Gastroesophageal sphincter (tissue), 4 donors: ENCODE measurements at regions not wholly inside any gene's neighbourhood (a gene's known extent, or its start where the extent isn't known, plus 50 kb on each side); places are given as distances from the start of the nearest gene placed in this dataset.

Experiments used
- ATAC-seq: fragments of 150-250 bp; one replicate; pipeline ENCODE4 v1.9.1; 2016; ENCODE audit warnings: mild to moderate bottlenecking, moderate library complexity
- H3K27ac ChIP-seq, 4 donors: fragments of 200-600 bp; sonication (generic) in 3 of 4; 1 replicate in 3 of 4; 2 replicates in 1 of 4; pipeline ENCODE4 v1.5.1; 2016 to 2019
- H3K27me3 ChIP-seq: fragments of 200-600 bp; sonication (generic); one replicate; pipeline ENCODE4 v1.5.1; 2019
- H3K36me3 ChIP-seq, 2 donors: fragments of 200-600 bp; sonication (generic); one replicate each; pipeline ENCODE4 v1.5.1; 2019; ENCODE audit warnings: control low read depth in 1 of 2
- H3K4me1 ChIP-seq, 3 donors: fragments of 200-600 bp; sonication (generic); 1 replicate in 2 of 3; 2 replicates in 1 of 3; pipeline ENCODE4 v1.5.1; 2016 to 2019; ENCODE audit warnings: control low read depth in 2 of 3
- H3K4me3 ChIP-seq, 2 donors: fragments of 200-600 bp; sonication (generic); one replicate each; pipeline ENCODE4 v1.5.1; 2019; ENCODE audit warnings: mild to moderate bottlenecking in 1 of 2, moderate library complexity in 1 of 2
- H3K9me3 ChIP-seq, 3 donors: fragments of 200-600 bp; sonication (generic); one replicate each; pipeline ENCODE4 v1.5.1; 2017 to 2019; ENCODE audit warnings: control low read depth in 2 of 3
- EP300 ChIP-seq: sonication (generic); formaldehyde crosslinking; IDR thresholded peaks from one replicate; pipeline ENCODE4 v1.6.1; 2017; ENCODE audit warnings: antibody characterized with exemption, mild to moderate bottlenecking
- POLR2A ChIP-seq, 2 donors: fragments of 450-650 bp; IDR thresholded peaks; one replicate each; pipeline ENCODE4 v1.6.1; 2017; ENCODE audit warnings: antibody characterized with exemption in 2 of 2, mild to moderate bottlenecking in 2 of 2, moderate library complexity in 1 of 2
- POLR2AphosphoS5 ChIP-seq: sonication (generic); formaldehyde crosslinking; IDR thresholded peaks from one replicate; pipeline ENCODE4 v1.6.1; 2017; ENCODE audit warnings: antibody characterized with exemption
- WGBS, 2 donors: methylation state at CpG; one replicate each; pipeline ENCODE4 v1.1.5; 2018; ENCODE audit warnings: low coverage in 1 of 2; 5-methylcytosine and 5-hydroxymethylcytosine counted together
- TF ChIP-seq, protein P1 (sequence below), 4 experiments: fragments of 200-600 bp in 2 of 4; fragments of 450-650 bp in 2 of 4; sonication (generic) in 1 of 4; IDR thresholded peaks; one replicate each; pipeline ENCODE4 v1.5.1; 2017 to 2019; ENCODE audit warnings: antibody characterized with exemption in 4 of 4, mild to moderate bottlenecking in 2 of 4, moderate library complexity in 2 of 4

GRCh38 chr16:86285421-86285820 lies 224.9 kb upstream of the FOXF1 start:
- TF ChIP-seq EP300 (no peak), POLR2AphosphoS5 (no peak), POLR2A (IDR thresholded peaks at IDR 0.05) (no peak)
- TF ChIP-seq, protein P1, sequence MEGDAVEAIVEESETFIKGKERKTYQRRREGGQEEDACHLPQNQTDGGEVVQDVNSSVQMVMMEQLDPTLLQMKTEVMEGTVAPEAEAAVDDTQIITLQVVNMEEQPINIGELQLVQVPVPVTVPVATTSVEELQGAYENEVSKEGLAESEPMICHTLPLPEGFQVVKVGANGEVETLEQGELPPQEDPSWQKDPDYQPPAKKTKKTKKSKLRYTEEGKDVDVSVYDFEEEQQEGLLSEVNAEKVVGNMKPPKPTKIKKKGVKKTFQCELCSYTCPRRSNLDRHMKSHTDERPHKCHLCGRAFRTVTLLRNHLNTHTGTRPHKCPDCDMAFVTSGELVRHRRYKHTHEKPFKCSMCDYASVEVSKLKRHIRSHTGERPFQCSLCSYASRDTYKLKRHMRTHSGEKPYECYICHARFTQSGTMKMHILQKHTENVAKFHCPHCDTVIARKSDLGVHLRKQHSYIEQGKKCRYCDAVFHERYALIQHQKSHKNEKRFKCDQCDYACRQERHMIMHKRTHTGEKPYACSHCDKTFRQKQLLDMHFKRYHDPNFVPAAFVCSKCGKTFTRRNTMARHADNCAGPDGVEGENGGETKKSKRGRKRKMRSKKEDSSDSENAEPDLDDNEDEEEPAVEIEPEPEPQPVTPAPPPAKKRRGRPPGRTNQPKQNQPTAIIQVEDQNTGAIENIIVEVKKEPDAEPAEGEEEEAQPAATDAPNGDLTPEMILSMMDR (IDR thresholded peaks at IDR 0.05): no peak
- peaks cover 50% of the 10 kb centered on the region for H3K27me3 ChIP-seq
- H3K9me3 ChIP-seq: no peaks in the 10 kb centered on the region
- H3K4me1 ChIP-seq: peaks cover 0 to 17% (median 6%) of the 10 kb centered on the region in 3 donors
- no peak overlapping the region for H3K4me3 ChIP-seq
- H3K27ac ChIP-seq: no peak overlapping the region
- ATAC-seq: no peak
- WGBS, 2 donors: 49% methylated on average over 2 of the region's 6 CpGs; no CpG with 5 or more reads in 1 of the 2 donors
- H3K36me3 ChIP-seq: no peaks in the 10 kb centered on the region

- Histone ChIP-seq H3K27ac (peak overlapping the region in 1 of 4 donors; percentile 30), H3K36me3 (no peaks in the 10 kb centered on the region), H3K27me3 (peaks cover 52% of the 10 kb centered on the region), H3K9me3 (no peaks in the 10 kb centered on the region), H3K4me3 (peak overlapping the region; percentile 14 to 47), H3K4me1 (peaks cover 0 to 17% (median 6%) of the 10 kb centered on the region in 3 donors)
- no peak for ATAC-seq
- 0 to 60% methylated on average over 2 to 4 of the region's 55 CpGs for WGBS, 2 donors
- no peak for TF ChIP-seq POLR2AphosphoS5
- TF ChIP-seq, protein P1 (IDR thresholded peaks at IDR 0.05): no peak
- no peak for TF ChIP-seq POLR2A (IDR thresholded peaks at IDR 0.05)
- TF ChIP-seq EP300: no peak
Measured at GRCh38 chr16:86285938-86286921, 224.1 kb upstream of the FOXF1 start.

DNA sequence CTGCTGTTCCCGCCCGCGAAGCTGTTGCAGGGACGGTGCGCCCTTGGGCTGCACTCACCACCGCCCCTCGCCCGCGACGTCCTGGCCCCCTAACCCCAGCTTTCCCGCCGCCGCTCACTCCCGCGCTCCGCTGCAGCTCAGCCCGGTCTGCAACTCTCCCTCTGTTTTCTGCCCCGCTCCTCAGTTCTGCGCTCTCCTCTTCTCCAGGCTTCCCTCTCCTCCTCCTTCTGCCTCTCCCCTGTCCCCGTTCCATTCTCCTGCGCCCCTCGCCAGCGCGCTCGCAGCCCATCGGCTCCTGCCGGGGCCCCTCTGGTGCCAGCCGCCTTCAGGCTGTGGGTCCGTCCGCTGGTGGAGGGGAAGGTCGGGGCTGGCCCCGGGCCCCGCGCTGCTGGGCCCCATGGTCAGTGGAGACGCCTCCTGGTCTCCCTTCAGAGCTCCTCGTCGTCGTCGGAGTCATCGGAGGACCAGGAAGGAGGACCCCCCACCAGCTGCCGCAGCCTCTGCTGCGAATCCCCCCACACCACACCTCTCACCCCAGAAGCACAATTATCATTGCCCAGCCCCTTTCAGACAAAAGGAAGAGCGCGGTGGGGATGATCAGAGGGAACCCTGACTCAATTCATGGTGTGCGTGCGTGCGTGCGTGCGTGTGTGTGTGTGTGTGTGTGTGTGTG lies 223.2 kb upstream of the FOXF1 start:
- peak overlapping the region in 1 of 4 donors; percentile 30 for H3K27ac ChIP-seq
- peaks cover 58% of the 10 kb centered on the region for H3K27me3 ChIP-seq
- peak overlapping the region; percentile 14 to 47 for H3K4me3 ChIP-seq
- H3K9me3 ChIP-seq: no peaks in the 10 kb centered on the region
- TF ChIP-seq, protein P1 (IDR thresholded peaks at IDR 0.05): no peak
- H3K36me3 ChIP-seq: no peaks in the 10 kb centered on the region
- H3K4me1 ChIP-seq: peaks cover 0 to 17% (median 6%) of the 10 kb centered on the region in 3 donors
- WGBS, 2 donors: 11 to 13% methylated on average over 23 to 33 of the region's 49 CpGs
- peak; percentile 55 for ATAC-seq

- 52 to 66% methylated on average over 3 to 8 of the region's 8 CpGs for WGBS, 2 donors
- Histone ChIP-seq H3K4me1 (peaks cover 0 to 17% (median 6%) of the 10 kb centered on the region in 3 donors), H3K27ac (no peak overlapping the region), H3K9me3 (no peaks in the 10 kb centered on the region), H3K27me3 (peaks cover 58% of the 10 kb centered on the region), H3K36me3 (no peaks in the 10 kb centered on the region), H3K4me3 (no peak overlapping the region)
- TF ChIP-seq POLR2AphosphoS5 (no peak), POLR2A (IDR thresholded peaks at IDR 0.05) (no peak), EP300 (no peak)
- TF ChIP-seq, protein P1 (IDR thresholded peaks at IDR 0.05): no peak
- no peak for ATAC-seq
Measured at GRCh38 chr16:86287664-86288201, 222.6 kb upstream of the FOXF1 start.
